GM21528 (cell line): ENCODE measurements at regions not wholly inside any gene's neighbourhood (a gene's known extent, or its start where the extent isn't known, plus 50 kb on each side); places are given as distances from the start of the nearest gene placed in this dataset.

Experiments used
- ATAC-seq: cut with Tn5 transposase; IDR thresholded peaks from one replicate; pipeline ENCODE4 v1.9.1; 2021; ENCODE audit warnings: mild to moderate bottlenecking, moderate library complexity; ENCODE audit not compliant: unreplicated experiment, low FRiP score

GRCh38 chr2:118224895-118225311 lies 136.6 kb downstream of the INSIG2 start:
- ATAC-seq, result no peak

GRCh38 chr2:118223992-118224894 lies 136.0 kb downstream of the INSIG2 start:
- peak; percentile 55 for ATAC-seq

GRCh38 chr2:118223511-118223991 lies 135.3 kb downstream of the INSIG2 start:
- ATAC-seq, result peak; percentile 17

- ATAC-seq, result no peak
Observed at GRCh38 chr2:118222672-118223421, 134.6 kb downstream of the INSIG2 start.

GRCh38 chr2:118222273-118222594 lies 134.0 kb downstream of the INSIG2 start:
- ATAC-seq, result no peak

- ATAC-seq, result peak; percentile 48
Observed at GRCh38 chr2:118221536-118222272, 133.4 kb downstream of the INSIG2 start.

GRCh38 chr2:118219611-118220010 lies 131.3 kb downstream of the INSIG2 start:
- no peak for ATAC-seq

- ATAC-seq, result no peak
Observed at GRCh38 chr2:118216224-118216623, 128.0 kb downstream of the INSIG2 start.

GRCh38 chr2:118209727-118210126 lies 121.5 kb downstream of the INSIG2 start:
- ATAC-seq, result no peak

- ATAC-seq, result no peak
Observed at GRCh38 chr2:118207889-118208288, 119.6 kb downstream of the INSIG2 start.

- peak; percentile 87 for ATAC-seq
Observed at GRCh38 chr2:118202707-118203303, 114.5 kb downstream of the INSIG2 start.

- no peak for ATAC-seq
Observed at GRCh38 chr2:118198268-118198667, 110.0 kb downstream of the INSIG2 start.

- ATAC-seq, result no peak
Observed at GRCh38 chr2:118197011-118197675, 108.9 kb downstream of the INSIG2 start.

- no peak for ATAC-seq
Observed at GRCh38 chr2:118190474-118190873, 102.2 kb downstream of the INSIG2 start.

- ATAC-seq, result no peak
Observed at GRCh38 chr2:118186858-118187254, 98.6 kb downstream of the INSIG2 start.

GRCh38 chr2:118186110-118186857 lies 98.0 kb downstream of the INSIG2 start:
- peak; percentile 91 for ATAC-seq

GRCh38 chr2:118185210-118186109 lies 97.2 kb downstream of the INSIG2 start:
- peak; percentile 85 for ATAC-seq

GRCh38 chr2:118183381-118183780 lies 95.1 kb downstream of the INSIG2 start:
- ATAC-seq, result no peak
